GM19035 (cell line): ENCODE measurements at regions not wholly inside any gene's neighbourhood (a gene's known extent, or its start where the extent isn't known, plus 50 kb on each side); places are given as distances from the start of the nearest gene placed in this dataset.

Experiments
- ATAC-seq: cut with Tn5 transposase; IDR thresholded peaks from one replicate; pipeline ENCODE4 v1.9.1; 2021; ENCODE audit not compliant: unreplicated experiment

- ATAC-seq, result no peak
Observed at GRCh38 chr13:109602356-109602755, 184.0 kb downstream of the IRS2 start.

GRCh38 chr13:109599901-109600657 is 186.3 kb downstream of the IRS2 start:
- ATAC-seq, result no peak

GRCh38 chr13:109595471-109595870 is 190.9 kb downstream of the IRS2 start:
- ATAC-seq, result no peak

- ATAC-seq, result no peak
Observed at GRCh38 chr13:109593230-109593629, 193.2 kb downstream of the IRS2 start.

GRCh38 chr13:109592770-109593169 is 193.6 kb downstream of the IRS2 start:
- no peak for ATAC-seq

- no peak for ATAC-seq
Observed at GRCh38 chr13:109587689-109588088, 198.7 kb downstream of the IRS2 start.

- ATAC-seq, result no peak
Observed at GRCh38 chr13:109586509-109587346, 199.7 kb downstream of the IRS2 start.

GRCh38 chr13:109584844-109585361 is 201.5 kb downstream of the IRS2 start:
- ATAC-seq, result no peak

- no peak for ATAC-seq
Observed at GRCh38 chr13:109577191-109577700, 209.1 kb downstream of the IRS2 start.

GRCh38 chr13:109576331-109576813 is 210.0 kb downstream of the IRS2 start:
- ATAC-seq, result no peak

- ATAC-seq, result no peak
Observed at GRCh38 chr13:109575821-109576220, 210.6 kb downstream of the IRS2 start.

- no peak for ATAC-seq
Observed at GRCh38 chr13:109572389-109572788, 214.0 kb downstream of the IRS2 start.

- peak; percentile 82 for ATAC-seq
Observed at GRCh38 chr13:109569958-109570711, 216.2 kb downstream of the IRS2 start.

GRCh38 chr13:109568339-109568818 is 218.0 kb downstream of the IRS2 start:
- no peak for ATAC-seq

- ATAC-seq, result no peak
Observed at GRCh38 chr13:109567315-109567714, 219.1 kb downstream of the IRS2 start.

- no peak for ATAC-seq
Observed at GRCh38 chr13:109565877-109566276, 220.5 kb downstream of the IRS2 start.

- peak; percentile 57 for ATAC-seq
Observed at GRCh38 chr13:109548374-109548773, 238.0 kb downstream of the IRS2 start.

GRCh38 chr13:109547942-109548341 is 238.4 kb downstream of the IRS2 start:
- peak; percentile 95 for ATAC-seq

- ATAC-seq, result no peak
Observed at GRCh38 chr13:109545931-109546330, 240.5 kb downstream of the IRS2 start.

GRCh38 chr13:109541081-109541480 is 245.3 kb downstream of the IRS2 start:
- ATAC-seq, result no peak

GRCh38 chr13:109537584-109537983 is 248.8 kb downstream of the IRS2 start:
- no peak for ATAC-seq
